ENCODE measurements at regions not wholly inside any gene's neighbourhood (a gene's known extent, or its start where the extent isn't known, plus 50 kb on each side); places are given as distances from the start of the nearest gene placed in this dataset.

DNA sequence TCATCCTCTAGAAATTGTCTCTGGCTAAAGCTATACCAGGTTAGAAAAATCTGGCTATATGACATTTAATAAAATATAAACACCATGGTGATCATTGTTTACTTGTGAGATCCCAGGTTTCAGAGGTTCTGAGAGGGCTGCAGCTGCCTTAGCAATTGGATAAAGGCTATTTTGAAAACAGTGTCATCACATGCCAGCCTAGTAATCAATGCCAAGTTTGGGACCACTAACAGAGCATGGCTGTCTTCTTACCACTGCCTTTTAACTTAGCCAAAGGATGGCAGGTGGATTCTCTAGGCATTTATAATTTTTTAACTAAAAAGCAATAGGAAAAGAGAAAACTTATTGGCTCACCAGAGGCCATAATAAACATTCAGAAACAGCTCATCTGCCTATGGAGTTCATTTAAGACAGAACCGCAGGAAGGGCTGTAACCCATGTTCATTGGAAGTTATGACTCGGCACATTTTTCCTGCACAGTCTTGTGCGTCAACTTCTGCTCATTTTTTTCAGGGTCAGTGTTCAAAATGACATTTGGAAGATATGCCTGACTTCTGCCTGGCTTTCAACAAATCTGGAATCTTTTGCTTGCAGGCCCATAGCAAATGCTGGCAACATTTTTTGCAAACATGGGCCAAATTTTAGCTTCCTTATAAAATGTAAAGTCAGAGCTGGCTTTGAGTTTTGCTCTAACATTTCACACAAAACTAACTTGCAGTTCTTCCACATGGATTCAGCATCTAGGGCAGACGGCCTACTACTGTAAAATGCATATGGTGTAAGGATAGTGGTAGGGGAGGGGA, 476.0 kb upstream of the TBL1XR1 start:
- DNase-seq (ENCODE audit: low read depth in 2 of 2) = no peak

DNA sequence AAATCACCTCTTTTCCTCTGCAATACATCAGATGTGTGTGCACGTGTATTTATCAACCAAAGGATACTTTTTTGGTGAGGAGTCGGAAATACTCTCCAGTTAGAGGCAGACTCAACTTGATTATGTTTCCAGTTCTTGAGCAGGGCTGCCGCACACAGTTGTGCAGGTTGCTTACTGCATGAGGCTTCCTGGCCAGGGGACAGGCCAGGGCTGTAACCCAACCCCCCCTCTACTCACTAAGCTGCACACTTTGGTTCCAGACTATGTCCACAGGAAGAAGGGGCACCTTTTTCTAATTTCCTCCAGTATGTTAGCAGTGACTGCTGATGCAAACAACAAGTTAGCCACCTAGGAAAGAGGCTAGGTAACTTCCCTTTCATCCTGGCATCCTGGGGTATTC, 476.9 kb upstream of the TBL1XR1 start:
- no peak for DNase-seq (ENCODE audit: low read depth in 2 of 2)

DNA sequence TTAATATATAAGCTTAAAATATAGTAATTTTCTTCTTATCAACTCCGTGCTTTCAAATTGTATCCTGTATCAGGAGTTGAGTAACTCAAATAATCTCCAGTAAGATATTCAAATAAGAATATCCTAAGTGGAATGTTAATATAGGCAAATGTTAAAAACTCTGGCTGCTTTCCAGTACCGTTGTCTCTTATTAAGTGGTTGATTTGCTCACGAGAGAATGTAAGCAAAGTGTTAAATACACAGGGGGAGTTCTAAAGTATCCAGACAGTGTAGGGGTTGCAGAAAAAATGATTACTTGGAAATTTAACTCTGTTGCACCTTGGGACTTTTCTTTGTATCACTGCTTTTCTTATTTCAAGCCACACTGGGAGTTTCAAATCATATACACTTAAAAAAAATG, 478.9 kb upstream of the TBL1XR1 start:
- DNase-seq (ENCODE audit: low read depth in 2 of 2) = no peak

DNA sequence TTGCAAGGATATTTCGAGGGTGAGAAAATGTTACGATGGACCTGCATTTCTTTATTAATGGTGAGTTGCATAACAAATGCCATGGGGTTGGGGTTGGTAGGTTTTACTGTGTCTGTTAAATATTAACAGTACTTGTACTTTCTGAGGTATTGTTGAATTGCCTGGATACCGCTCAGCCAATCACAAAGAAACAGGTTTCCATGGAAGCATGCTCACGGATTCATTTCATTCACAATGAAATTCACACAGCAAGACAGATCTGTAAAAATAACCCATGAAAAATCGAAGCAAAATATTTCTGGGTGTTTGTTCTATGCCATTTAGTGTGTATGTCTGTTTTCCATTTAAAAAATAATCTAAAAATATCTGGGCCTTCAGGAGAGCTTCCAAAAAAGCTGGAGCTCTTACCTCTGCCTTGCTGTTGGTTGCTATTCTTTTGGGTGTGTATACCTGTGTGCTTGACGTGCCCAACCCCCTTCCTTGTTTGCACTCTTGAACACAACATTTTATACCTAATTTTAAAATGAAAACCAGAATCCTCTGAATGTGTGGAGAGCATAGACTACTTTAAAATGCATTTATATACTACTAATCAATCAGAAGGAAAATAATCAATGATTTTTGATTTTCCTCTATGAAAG, 479.8 kb upstream of the TBL1XR1 start:
- DNase-seq (ENCODE audit: low read depth in 2 of 2) = no peak

DNA sequence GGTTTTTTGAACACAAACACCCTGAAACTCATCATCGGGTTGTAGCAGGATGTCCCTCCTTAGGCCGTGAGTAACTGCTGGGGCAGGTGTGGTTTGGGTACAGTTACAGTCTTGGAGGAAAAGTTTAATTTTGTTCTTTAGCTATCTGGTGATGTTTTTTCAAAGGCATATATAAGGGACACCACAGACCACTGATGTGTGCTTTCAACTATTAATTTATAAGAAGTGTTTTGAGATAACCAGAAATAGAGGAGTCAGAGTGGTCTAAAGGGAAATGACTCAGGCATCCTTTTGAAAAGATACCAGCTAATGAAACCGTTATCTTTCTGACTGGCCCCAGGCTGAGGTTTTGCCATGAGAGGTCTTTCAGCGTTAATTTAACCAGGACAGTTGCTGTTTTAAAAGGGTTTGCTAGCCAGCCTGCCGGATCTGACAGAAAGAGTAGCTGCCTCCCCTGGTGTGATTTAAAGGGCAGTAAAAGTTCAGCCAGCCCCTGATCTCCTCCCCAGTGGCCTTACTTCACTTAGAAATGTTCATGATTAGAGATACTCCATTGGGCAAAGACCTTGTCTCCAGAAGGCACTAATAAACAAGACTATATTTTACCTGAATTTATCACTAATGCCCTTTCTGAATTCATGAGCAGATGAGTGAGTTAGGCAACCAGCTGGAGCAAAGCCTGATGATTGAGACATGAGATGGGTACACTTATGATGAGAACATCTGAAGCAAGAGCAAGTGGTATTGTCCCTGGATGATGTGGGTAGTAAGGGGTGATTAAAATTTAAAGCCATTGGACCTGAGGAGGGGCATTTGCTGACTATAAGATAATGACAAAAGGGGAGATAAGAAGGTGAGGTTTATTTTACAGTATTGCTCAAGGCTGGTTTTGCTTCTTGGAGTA, 482.5 kb upstream of the TBL1XR1 start:
- DNase-seq (ENCODE audit: low read depth in 2 of 2) = peak in 1 of 2 donors; percentile 4

DNA sequence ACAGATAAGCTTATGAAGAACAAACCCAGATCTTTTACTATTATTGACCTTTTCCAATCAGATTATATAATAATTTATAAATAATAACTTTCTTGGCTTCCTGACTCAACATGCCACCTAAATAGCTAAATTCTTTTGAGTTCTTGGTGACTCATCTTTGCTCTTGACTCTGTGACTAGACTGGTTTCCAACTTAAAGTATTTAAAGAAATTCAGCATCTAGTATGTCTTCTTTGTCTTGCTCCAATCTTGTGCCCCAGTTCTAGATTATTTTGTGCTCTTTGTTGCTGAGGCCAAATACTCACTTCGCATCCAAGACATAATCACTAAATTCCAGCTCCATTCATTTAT, 483.2 kb upstream of the TBL1XR1 start:
- DNase-seq (ENCODE audit: low read depth in 2 of 2) = no peak

DNA sequence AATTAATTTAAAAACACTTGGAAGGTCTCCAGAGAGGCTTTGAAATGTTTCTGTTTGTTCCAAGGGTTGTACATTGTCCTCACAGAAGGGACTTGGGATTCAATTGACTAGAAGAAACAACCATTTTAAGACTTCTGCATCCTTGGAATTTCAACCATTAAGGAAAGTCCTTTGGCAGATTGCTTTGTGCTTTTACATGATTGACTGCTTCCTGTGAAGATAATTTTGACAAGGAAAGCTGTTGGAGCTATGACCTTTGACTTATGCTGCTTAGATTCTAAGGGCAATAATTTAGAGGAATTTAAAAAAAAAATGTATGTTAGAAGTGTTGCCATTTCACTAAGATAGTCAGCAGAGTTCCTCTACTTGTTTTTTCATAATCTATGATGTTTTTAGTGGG, 483.9 kb upstream of the TBL1XR1 start:
- no peak for DNase-seq (ENCODE audit: low read depth in 2 of 2)

DNA sequence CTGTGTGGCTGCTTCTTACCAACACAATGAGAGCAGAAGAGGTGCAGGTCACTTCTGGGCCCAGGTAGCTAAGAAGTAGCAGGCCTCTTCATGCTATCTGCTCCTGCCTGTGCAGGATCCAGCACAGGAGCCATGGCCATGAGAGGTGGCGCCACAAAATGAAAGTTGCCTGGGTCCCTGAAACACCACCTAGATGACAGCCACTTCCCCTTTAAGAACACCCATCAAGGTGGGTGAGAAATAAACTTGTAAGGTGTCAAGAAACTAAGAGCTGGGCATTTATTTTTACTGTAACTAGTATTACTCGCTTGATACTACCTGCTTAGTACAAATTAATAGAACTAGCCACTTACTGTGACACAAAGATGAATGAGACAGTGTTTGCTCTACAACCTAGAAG, 484.6 kb upstream of the TBL1XR1 start:
- no peak for DNase-seq (ENCODE audit: low read depth in 2 of 2)

DNA sequence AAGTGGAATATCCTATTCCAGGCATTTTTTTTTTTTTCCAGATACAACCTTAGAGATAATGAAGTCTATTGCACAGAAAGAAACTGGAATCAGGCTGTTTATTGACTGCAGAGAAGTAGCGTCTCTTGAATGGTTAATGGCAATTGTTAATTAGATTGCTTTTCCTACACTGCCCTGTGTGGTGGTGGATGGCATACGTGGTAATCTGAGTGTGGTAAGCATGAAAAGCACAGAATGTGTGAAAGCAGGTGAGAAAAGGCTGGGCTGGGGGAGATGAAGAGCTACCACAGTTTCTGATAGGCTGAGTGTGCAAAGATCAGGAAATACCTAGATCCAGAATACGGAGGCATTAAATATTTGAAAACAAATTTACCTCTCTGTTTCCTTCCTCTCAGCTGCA, 486.3 kb upstream of the TBL1XR1 start:
- no peak for DNase-seq (ENCODE audit: low read depth in 2 of 2)

DNA sequence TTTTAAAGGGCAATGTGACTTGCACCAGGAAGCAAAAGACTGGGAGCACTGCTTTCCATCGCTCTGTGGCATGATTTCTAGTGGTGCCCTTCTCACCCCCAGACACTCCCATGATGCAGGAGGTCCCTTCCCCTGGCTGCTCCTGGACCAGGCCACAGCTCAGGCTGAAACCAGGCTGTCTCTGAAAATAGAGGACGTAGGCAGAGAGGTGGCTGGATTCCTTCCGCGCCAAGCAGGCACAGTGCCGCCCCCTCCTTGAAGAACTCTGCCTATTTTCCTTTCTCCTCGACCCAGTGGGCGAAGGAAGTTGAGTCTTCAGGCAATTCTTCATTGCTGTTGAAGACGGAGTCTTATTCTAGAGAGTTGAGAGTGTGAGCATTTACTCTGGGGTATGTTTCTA, 489.4 kb upstream of the TBL1XR1 start:
- DNase-seq (ENCODE audit: low read depth in 2 of 2) = no peak

DNA sequence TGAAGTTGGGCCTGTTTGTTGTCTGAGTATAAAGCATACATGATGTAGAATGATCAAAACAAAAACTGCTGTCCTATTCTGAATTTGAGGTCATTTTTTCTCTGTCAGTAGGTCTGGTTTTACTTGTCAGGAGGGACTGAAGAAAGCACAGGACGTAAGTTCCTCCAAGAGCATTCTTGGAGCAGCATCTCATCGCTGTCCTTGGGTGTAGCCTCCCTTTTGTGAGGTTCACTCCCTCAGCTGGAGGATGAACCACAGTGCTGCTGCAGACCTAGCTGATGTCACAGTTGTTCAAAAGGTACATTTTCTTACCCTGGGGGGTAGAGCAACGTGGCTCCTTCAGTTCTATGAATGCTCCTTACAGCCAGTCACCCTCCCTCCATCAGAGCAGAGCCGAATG, 490.0 kb upstream of the TBL1XR1 start:
- DNase-seq (ENCODE audit: low read depth in 2 of 2) = no peak

DNA sequence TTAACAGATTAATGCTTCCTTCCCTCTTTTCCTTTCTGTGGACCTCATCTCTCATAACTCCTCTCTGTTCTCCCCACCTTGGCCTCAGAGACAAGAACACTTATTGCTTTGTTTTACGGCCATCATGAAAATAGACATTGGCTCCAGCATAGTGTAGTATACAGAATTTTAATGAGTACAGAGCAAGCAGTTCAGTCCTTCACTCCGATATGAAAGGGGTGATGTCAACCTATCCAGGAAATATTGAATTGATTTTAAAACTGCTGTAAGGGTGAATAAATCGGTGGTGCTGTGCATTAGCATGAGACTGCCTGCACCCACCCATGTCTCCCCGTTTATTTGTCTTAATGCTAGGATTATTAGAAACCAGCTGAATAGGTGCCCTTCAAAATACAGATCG, 490.9 kb upstream of the TBL1XR1 start:
- no peak for DNase-seq (ENCODE audit: low read depth in 2 of 2)

DNA sequence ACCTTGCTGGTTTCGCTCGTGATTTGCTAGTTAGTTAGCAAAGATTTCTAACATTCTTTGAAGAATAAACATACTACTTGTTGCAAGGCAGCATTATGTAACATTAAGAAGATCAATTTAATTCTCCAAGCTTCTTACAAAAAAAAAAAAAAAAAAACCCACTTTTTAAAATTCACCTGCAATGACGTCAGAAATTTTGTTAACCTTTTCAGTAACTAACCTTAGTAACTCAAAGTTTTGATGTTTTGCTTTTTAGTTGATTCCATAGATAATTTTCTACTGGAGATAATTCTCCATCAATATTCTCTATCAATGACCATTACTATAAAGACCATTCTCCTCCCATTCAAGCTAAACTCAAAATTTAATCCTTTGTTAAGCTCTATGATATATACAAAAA, 491.8 kb upstream of the TBL1XR1 start:
- no peak for DNase-seq (ENCODE audit: low read depth in 2 of 2)

DNA sequence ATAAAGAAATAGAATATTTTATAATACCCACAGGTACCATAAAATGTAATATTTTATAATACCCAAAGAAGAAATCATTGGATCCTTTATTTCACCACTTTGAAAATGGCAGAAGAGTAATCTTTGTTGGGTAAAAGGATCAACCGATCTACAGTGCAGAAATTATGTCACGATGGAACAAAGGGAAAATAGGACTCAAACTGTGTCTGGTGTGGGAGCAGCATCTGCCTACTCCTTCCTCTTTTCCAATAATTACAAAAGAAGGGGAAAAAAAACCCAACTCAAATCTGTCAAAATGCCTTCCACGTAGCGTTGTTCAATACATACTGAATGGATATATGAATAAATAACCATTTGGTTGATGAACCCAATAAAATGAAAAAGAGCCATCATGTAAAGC, 492.6 kb upstream of the TBL1XR1 start:
- no peak for DNase-seq (ENCODE audit: low read depth in 2 of 2)

DNA sequence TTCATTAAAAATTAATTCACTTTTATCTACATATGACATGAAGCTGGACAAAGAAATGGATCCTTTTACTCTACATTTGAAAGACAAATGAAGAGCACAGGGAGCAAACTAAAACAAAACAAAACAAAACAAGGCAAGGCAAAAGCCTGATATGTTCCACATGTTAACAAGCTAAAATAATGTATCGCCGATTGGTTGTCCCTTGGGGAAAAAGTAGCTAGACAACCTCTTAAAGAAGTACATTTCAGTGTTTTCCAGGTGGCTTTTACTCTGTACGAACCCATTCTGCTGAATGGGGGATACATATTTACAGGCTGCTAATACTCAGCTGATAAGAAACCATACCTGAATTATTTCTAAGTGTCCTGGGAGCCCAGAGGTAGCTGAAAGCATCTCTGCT, 493.0 kb upstream of the TBL1XR1 start:
- no peak for DNase-seq (ENCODE audit: low read depth in 2 of 2)

DNA sequence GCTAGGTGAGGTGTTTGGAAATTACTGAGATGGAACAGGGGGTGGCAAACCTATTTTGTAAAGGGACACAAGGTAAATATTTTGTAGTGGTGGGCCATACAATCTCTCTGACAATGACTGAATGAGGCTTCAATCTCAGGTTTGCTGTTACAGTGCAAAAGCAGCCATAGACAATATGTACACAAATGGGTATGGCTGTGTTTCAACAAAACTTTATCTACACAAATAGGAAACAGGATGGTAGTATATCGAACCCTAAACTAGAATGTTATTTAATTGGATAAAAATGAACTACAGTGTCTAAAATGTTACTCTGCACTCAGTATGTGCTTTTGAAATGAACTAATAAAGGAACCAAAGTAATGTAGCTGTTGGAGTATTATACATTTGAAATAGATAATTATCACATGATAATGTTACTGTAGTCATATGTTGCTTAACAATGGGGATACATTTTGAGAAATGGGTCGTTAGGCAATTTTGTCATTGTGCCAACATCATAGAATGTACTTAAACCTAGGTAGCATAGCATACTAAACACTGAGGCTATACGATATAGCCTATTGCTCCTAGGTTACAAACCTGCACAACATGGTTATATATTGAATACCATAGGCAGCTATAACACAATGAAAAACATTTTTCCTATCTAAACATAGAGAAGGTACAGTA, 495.2 kb upstream of the TBL1XR1 start:
- DNase-seq (ENCODE audit: low read depth in 2 of 2) = no peak

DNA sequence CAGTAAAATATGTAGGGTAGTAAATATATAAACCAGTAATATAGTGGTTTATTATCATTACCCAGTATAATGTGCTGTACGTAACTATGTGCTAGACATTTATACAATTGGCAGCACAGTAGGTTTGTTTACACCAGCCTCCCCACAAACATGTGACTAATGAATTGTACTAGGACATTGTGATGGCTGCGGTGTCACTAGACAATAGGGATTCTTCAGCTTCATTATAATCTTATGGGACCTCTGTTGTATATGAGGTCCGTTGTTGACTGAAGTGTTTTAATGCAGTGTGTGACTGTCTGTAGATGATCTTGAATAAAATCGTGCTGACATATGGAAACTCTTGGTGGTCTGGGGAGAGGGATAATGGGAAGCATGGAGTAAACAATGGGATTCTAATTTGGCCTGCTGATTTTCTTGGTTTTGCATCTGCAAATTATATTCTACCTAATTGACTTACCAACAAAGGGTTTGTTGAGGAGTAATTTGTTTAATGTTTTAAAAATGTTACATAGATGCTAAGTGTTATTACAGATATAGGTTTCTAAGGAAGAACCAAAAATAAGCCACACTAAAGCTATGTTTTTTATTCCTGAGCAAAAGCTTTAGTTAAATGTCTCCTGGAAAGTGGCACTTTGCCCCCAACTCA, 496.5 kb upstream of the TBL1XR1 start:
- no peak for DNase-seq (ENCODE audit: low read depth in 2 of 2)

DNA sequence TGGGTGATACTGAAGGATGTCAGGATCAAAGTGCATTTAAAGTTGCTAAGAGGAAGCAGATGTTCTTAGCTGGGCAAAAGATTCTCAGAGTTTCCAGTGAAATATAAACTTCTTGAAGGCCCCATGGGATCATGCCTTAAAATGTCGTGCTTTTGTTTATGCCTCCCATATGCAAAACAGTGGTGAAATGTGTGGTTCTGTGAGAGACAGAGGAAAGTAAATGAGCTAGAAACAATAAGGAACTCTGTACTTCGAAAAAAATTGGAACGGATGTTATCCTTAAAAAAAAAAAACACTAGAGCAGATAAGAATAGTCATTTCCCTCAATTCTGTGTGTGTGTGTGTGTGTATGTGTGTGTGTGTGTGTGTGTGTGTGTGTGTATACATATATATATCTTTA, 497.0 kb upstream of the TBL1XR1 start:
- no peak for DNase-seq (ENCODE audit: low read depth in 2 of 2)

DNA sequence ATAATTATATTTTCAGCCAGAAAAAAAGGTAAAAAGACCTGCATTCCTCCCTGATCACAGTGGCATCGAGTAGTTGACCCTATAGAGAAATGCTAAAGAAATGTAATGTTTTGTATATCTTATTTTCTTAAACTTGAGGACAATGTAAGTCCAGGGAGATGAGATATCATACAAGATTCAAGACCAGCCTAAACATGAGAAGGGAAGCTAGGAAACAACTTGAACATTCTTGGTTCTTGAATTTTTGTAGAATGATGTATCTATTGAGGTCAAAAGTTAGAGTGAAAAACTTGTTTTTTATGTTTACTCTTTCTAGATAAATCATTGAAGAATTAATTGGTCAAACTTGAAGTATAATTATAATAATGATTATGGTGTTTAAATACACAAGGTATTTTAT, 497.7 kb upstream of the TBL1XR1 start:
- DNase-seq (ENCODE audit: low read depth in 2 of 2) = no peak

DNA sequence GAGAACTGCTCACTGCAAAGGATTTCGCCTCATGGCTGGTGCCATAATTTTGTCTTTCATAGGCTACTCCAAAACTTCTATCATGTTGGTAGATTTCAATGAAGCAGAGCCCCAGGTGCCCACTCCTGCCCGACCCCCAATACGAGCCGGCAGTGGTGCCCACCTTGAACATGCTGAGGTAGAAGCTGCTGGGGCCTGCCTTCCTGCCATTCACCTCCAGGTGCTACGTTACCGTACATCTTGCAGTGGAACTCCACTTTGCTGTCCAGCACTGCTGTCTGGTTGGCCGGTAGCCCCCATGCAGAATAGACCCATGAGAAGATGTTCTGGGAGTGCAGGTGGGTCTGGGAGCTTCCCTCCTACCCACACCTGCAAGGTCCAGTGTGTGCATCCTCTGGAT, 502.8 kb upstream of the TBL1XR1 start:
- no peak for DNase-seq (ENCODE audit: low read depth in 2 of 2)

DNA sequence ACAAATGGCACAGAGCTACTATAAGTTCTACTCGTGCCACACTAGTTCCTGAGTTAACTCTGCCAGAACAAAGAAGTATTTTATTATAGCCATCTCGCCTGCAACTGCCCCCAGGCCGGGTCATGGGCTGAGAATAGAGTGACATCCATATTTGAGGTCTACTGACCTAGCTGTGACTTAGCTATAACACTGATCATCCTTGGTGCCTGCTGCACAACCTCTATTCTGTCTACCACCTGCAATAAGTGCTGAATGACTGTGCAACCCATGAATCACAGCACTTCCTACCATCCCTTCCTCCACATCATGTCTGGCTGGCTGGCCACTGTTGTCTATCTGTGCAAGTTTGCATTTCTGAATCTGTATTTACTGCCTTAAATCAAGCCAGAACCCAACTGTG, 506.5 kb upstream of the TBL1XR1 start:
- no peak for DNase-seq (ENCODE audit: low read depth in 2 of 2)

Measured in stimulated activated CD8-positive, alpha-beta memory T cell treated with anti-CD3 and anti-CD28 coated beads, Interleukin-15, amount 100 ng/mL, for 4 hours (primary cell).